HCT116 (cell line): ENCODE measurements at regions not wholly inside any gene's neighbourhood (a gene's known extent, or its start where the extent isn't known, plus 50 kb on each side); places are given as distances from the start of the nearest gene placed in this dataset.
"Not testable (repeated sequence)": the region's sequence is repeated elsewhere in the genome, so short reads cannot be mapped to it uniquely, and the experiment has no call there.

Experiments
- ATAC-seq: fragments of 200-7000 bp; cut with Tn5 transposase; 2 replicates; pipeline ENCODE4 v1.9.1; 2020; ENCODE audit warnings: mild to moderate bottlenecking, moderate library complexity
- BruUV-seq: library from RNA; stranded (reverse); fragments of 400-500 nt; replicated peaks from 2 replicates; lab custom pipeline; 2021; lab: Mats Ljungman, UMichigan
- CTCF ChIA-PET: fragments of 300-600 bp; sonication (Branson Sonifier 250); formaldehyde crosslinking; loops from one replicate; lab custom pipeline; 2021; ENCODE audit warnings: antibody characterized with exemption; lab: Charles Lee
- POLR2A ChIA-PET: fragments of 300-600, 350-600 bp; sonication (Branson Sonifier 250); formaldehyde crosslinking; loops from one replicate; lab custom pipeline; 2021; ENCODE audit warnings: antibody characterized with exemption; lab: Charles Lee
- RAD21 ChIA-PET, 2 experiments: fragments of 300-600 bp; sonication (Branson Sonifier 250); formaldehyde crosslinking; loops; one replicate each; lab custom pipeline; 2023; ENCODE audit warnings: low total read pairs in 2 of 2; ENCODE audit not compliant: uncharacterized antibody in 2 of 2, unreplicated experiment in 2 of 2, low non-redundant PET in 1 of 2; lab: Charles Lee
- DNase-seq: peaks from one replicate; pipeline ENCODE4 v3.0.0-alpha.2; 2010; ENCODE audit warnings: low read depth, low spot score
- H2AFZ ChIP-seq: fragments of 200-600 bp; shearing (Covaris generic), sonication (generic); 2 replicates; pipeline ENCODE4 v1.6.1; 2017; ENCODE audit warnings: low read depth, mixed run types, mixed read lengths, antibody characterized with exemption, low read length; ENCODE audit not compliant: poor library complexity, severe bottlenecking
- H3K27ac ChIP-seq: 2 replicates; pipeline ENCODE4 v1.5.1; 2012; ENCODE audit warnings: low read depth, low read length
- H3K27me3 ChIP-seq: fragments of 200-600 bp; sonication (generic); 2 replicates; pipeline ENCODE4 v1.6.1; 2016; ENCODE audit warnings: mixed run types, low read length, mixed read lengths; ENCODE audit not compliant: insufficient read depth
- H3K36me3 ChIP-seq, 2 experiments: fragments of 200-500 bp in 1 of 2; fragments of 200-600 bp in 1 of 2; sonication (Bioruptor generic) in 1 of 2; sonication (generic) in 1 of 2; 2 replicates each; pipeline versions ENCODE4 v1.5.1 to v1.6.1; 2014 to 2016; ENCODE audit warnings: low read length in 2 of 2, inconsistent platforms in 1 of 2, mixed read lengths in 1 of 2, mixed run types in 1 of 2; ENCODE audit not compliant: insufficient read depth in 2 of 2, control insufficient read depth in 1 of 2
- H3K4me1 ChIP-seq, 2 experiments: fragments of 200-600 bp in 1 of 2; sonication (generic) in 1 of 2; 2 replicates each; pipeline versions ENCODE4 v1.5.1 to v1.6.1; 2012 to 2017; ENCODE audit warnings: low read length in 2 of 2, inconsistent platforms in 1 of 2, mild to moderate bottlenecking in 1 of 2, mixed read lengths in 1 of 2, mixed run types in 1 of 2, moderate library complexity in 1 of 2; ENCODE audit not compliant: insufficient read depth in 2 of 2, control insufficient read depth in 1 of 2
- H3K4me2 ChIP-seq: fragments of 200-600 bp; sonication (generic); 2 replicates; pipeline ENCODE4 v1.6.1; 2017; ENCODE audit warnings: mixed run types, low read length, mixed read lengths
- H3K4me3 ChIP-seq, 2 experiments: fragments of 200-600 bp in 1 of 2; sonication (generic) in 1 of 2; replicated peaks in 1 of 2; 2 replicates each; pipeline ENCODE4 v1.5.1; 2011 to 2016; ENCODE audit warnings: low read length in 2 of 2, control low read depth in 1 of 2, low read depth in 1 of 2, mild to moderate bottlenecking in 1 of 2, mixed read lengths in 1 of 2, mixed run types in 1 of 2
- H3K79me2 ChIP-seq: fragments of 200-600 bp; sonication (generic); 2 replicates; pipeline ENCODE4 v1.6.1; 2017; ENCODE audit warnings: mild to moderate bottlenecking, mixed run types, low read length, moderate library complexity, mixed read lengths; ENCODE audit not compliant: insufficient read depth
- H3K9ac ChIP-seq: fragments of 200-600 bp; sonication (generic); 2 replicates; pipeline ENCODE4 v1.6.1; 2016; ENCODE audit warnings: low read length, mixed read lengths
- H3K9me2 ChIP-seq: fragments of 200-600 bp; sonication (generic), shearing (Covaris generic); 2 replicates; pipeline ENCODE4 v1.6.1; 2017; ENCODE audit warnings: mixed run types, mild to moderate bottlenecking, moderate library complexity; ENCODE audit not compliant: insufficient read depth
- H3K9me3 ChIP-seq, 2 experiments: fragments of 200-500 bp in 1 of 2; fragments of 200-600 bp in 1 of 2; sonication (Bioruptor generic) in 1 of 2; sonication (generic) in 1 of 2; 2 replicates each; pipeline ENCODE4 v1.6.1; 2014 to 2017; ENCODE audit warnings: low read length in 2 of 2, mixed read lengths in 2 of 2, inconsistent platforms in 1 of 2, low read depth in 1 of 2, mild to moderate bottlenecking in 1 of 2, mixed run types in 1 of 2, moderate library complexity in 1 of 2; ENCODE audit not compliant: control insufficient read depth in 1 of 2, insufficient read depth in 1 of 2
- H4K20me1 ChIP-seq: fragments of 200-600 bp; sonication (generic), shearing (Covaris generic); 2 replicates; pipeline ENCODE4 v1.6.1; 2017; ENCODE audit warnings: mixed run types, mild to moderate bottlenecking, moderate library complexity; ENCODE audit not compliant: insufficient read depth
- CEBPB ChIP-seq: IDR thresholded peaks from 2 replicates; pipeline ENCODE4 v1.6.1; 2012; ENCODE audit warnings: low read depth
- EGR1 ChIP-seq: IDR thresholded peaks from 2 replicates; pipeline ENCODE4 v1.6.1; 2012; ENCODE audit warnings: low read depth
- EZH2phosphoT487 ChIP-seq: fragments of 200-600 bp; IDR thresholded peaks from 2 replicates; pipeline ENCODE4 v1.6.1; 2018; ENCODE audit warnings: antibody characterized with exemption, borderline replicate concordance
- JUND ChIP-seq: IDR thresholded peaks from 2 replicates; pipeline ENCODE4 v1.6.1; 2012
- MAX ChIP-seq: IDR thresholded peaks from 2 replicates; pipeline ENCODE4 v1.6.1; 2012
- ZFX ChIP-seq: fragments of 450-650 bp; IDR thresholded peaks from 2 replicates; pipeline ENCODE4 v1.6.1; 2017
- ZNF274 ChIP-seq: fragments of 200-500 bp; sonication (Bioruptor generic); IDR thresholded peaks from 2 replicates; pipeline ENCODE4 v1.6.1; 2014; ENCODE audit warnings: mild to moderate bottlenecking, low read depth, low read length, inconsistent platforms
- intact Hi-C: fragments of 100-400 bp; cut with micrococcal nuclease; formaldehyde crosslinking; loops from 2 replicates; pipeline ENCODE4 v1.10.0; 2022

GRCh38 chr4:110400086-110400485, 75.9 kb upstream of the ENPEP start (continued):
- TF ChIP-seq ZFX (no peak), EGR1 (no peak), CEBPB (no peak), EZH2phosphoT487 (no peak)

GRCh38 chr4:110399046-110399445, 76.9 kb upstream of the ENPEP start:
- H3K27ac ChIP-seq, H3K27me3 ChIP-seq, H3K79me2 ChIP-seq, H3K4me1 ChIP-seq, H3K9me3 ChIP-seq, H3K36me3 ChIP-seq, DNase-seq, H2AFZ ChIP-seq, H4K20me1 ChIP-seq, H3K9me2 ChIP-seq, BruUV-seq, intact Hi-C loops, H3K4me2 ChIP-seq, H3K9ac ChIP-seq, ATAC-seq, CTCF ChIA-PET, POLR2A ChIA-PET, RAD21 ChIA-PET, H3K4me3 ChIP-seq: not testable (repeated sequence)

- no peaks in the 10 kb centered on the region for H3K27me3 ChIP-seq
- no peak overlapping the region for H3K4me3 ChIP-seq
- H3K4me2 ChIP-seq: no peak overlapping the region
- H3K9ac ChIP-seq: no peak overlapping the region
- RAD21 ChIA-PET: no interaction called here
- H3K4me1 ChIP-seq: no peaks in the 10 kb centered on the region
- H3K79me2 ChIP-seq: no peaks in the 10 kb centered on the region
- TF ChIP-seq JUND (no peak), MAX (no peak), ZFX (no peak), ZNF274 (no peak)
- ATAC-seq (no peak), DNase-seq (no peak)
- H3K36me3 ChIP-seq: no peaks in the 10 kb centered on the region
- H3K27ac ChIP-seq: no peak overlapping the region
- POLR2A ChIA-PET: no interaction called here
- CTCF ChIA-PET: no interaction called here
- no peaks in the 10 kb centered on the region for H3K9me3 ChIP-seq
- no peak overlapping the region for H2AFZ ChIP-seq
- no TSS peak for BruUV-seq
- H4K20me1 ChIP-seq: no peaks in the 10 kb centered on the region
- H3K9me2 ChIP-seq: no peaks in the 10 kb centered on the region
- intact Hi-C loops: no loop called here
These were observed 79.0 kb upstream of the ENPEP start for GRCh38 chr4:110396963-110397362.
